HG02885 (cell line): ENCODE measurements at regions not wholly inside any gene's neighbourhood (a gene's known extent, or its start where the extent isn't known, plus 50 kb on each side); places are given as distances from the start of the nearest gene placed in this dataset.
"Not testable (repeated sequence)": the region's sequence is repeated elsewhere in the genome, so short reads cannot be mapped to it uniquely, and the experiment has no call there.

ENCODE experiments used
- ATAC-seq: cut with Tn5 transposase; IDR thresholded peaks from one replicate; pipeline ENCODE4 v1.9.1; 2021; ENCODE audit warnings: mild to moderate bottlenecking; ENCODE audit not compliant: unreplicated experiment, poor library complexity

GRCh38 chr10:106309376-106309775, 855.1 kb downstream of the SORCS1 start:
- no peak for ATAC-seq

GRCh38 chr10:106308284-106308683, 856.2 kb downstream of the SORCS1 start:
- ATAC-seq, result no peak

GRCh38 chr10:106304056-106304455, 860.5 kb downstream of the SORCS1 start:
- ATAC-seq, result no peak

DNA sequence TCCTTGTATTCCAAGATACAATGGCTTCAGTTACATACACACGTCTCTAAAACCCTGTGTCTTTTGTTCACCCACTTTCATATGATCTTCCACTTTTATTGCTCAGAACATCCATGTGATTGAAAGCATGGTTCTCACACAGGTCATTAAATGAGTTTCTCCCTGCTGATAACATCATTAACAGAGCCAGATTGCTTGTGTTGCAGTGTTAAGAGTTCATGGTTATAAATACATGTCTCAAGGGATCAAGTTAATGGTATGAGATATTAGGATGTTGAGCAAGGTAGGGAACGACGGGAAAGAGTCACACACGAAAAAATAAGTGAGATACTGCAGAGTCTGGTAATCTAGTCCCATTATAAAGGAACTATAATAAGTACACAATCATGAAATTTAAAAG, 861.5 kb downstream of the SORCS1 start:
- no peak for ATAC-seq

- no peak for ATAC-seq
Measured at GRCh38 chr10:106301146-106301545, 863.4 kb downstream of the SORCS1 start.

- ATAC-seq, result no peak
Measured at GRCh38 chr10:106296750-106297392, 867.6 kb downstream of the SORCS1 start.

- no peak for ATAC-seq
Measured at GRCh38 chr10:106284802-106285587, 879.5 kb downstream of the SORCS1 start.

DNA sequence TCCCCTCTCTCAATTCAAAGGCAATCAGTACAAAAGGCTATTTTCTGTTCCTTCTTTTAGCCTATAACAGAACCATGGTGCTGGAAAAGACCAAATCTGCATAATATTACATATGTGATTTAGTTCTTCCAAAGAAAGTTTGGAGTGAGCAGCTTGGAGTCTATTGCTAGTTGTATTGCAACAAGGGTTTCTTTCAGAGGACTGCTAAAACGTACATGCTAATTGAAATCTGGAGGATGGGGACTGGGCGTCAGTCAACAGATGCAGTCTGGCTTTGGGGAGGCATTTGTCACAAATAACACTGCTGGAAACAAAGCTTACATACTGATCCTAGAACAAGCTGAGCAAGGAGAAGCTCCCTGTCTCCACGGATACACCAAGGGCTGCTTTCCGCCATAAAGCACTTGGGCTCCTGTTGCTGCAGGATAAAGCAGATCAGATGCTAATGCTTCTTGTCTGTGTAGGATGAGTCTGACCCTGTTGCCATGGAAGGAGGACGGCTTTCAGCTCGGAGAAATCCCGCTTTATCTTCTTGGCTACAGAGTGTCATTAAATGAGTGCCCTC, 883.5 kb downstream of the SORCS1 start:
- ATAC-seq, result no peak

GRCh38 chr10:106278383-106278782, 886.1 kb downstream of the SORCS1 start:
- no peak for ATAC-seq

- no peak for ATAC-seq
Measured at GRCh38 chr10:106271237-106271636, 893.3 kb downstream of the SORCS1 start.

GRCh38 chr10:106268000-106268399, 896.5 kb downstream of the SORCS1 start:
- no peak for ATAC-seq

DNA sequence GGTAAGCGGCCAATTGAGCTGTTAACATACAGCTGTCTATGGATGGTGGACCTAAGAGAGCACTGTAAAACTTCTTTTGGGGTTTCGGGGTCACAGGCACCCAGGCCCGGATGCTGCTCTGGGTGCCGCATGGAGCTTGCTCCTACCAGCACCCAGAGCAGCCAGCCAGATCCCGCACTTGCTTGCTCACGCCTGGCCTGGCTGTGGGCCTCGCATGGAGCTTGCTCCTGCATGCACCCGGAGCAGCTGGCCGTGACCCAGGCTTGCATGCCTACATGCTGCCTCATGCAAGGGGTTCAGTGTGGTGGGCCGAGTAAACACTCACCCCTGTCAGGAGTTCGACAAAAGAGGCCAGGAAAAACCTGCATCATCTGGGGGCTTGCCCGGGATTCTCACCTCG, 896.9 kb downstream of the SORCS1 start:
- ATAC-seq, result no peak

GRCh38 chr10:106257432-106257831, 907.1 kb downstream of the SORCS1 start:
- not testable (repeated sequence) for ATAC-seq

DNA sequence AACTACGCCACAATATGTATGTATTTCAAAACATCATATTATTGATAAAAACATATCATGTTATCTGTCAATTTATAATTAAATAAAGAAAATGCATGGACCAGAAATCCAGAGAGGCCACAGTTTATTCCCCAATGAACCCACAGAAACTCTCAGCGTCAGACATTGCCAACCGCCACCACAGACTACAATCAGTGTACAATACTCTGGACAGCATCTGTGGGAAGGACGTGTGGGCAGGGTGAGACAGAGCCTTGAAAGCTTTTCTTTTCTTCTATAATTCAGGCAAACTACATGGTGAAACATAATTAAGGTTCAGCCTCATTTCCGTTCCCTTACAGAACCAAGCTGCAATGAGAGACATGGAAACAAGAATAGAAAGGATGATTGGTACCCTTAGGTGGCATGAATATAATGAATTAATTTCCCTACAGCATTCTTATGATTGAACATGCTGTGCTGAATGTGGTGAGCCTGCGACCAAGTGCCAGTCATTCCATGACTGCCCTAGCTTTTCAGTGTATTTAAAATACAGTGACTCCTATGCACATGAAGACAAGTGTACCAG, 909.3 kb downstream of the SORCS1 start:
- ATAC-seq, result no peak

- ATAC-seq, result no peak
Measured at GRCh38 chr10:106254071-106254470, 910.4 kb downstream of the SORCS1 start.

DNA sequence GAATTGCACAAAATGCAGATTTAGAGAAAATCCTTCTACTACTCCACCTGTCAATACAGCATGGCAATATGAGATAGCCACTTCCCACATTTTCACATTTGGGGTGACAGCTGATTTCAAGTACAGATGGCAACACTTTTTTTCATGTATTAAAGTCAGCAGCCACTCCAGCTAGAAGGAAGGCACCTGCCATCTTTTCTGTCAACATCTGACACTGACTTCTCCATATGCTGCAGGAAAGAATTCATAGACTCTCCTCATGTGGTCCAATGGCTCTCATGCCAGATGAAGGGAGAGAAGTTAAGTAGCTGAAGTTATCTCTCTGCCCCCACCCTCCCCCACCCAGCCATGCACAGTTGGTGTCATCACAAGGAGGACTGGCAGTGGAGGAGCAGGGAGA, 912.0 kb downstream of the SORCS1 start:
- ATAC-seq, result no peak

- ATAC-seq, result no peak
Measured at GRCh38 chr10:106251573-106251972, 912.9 kb downstream of the SORCS1 start.

DNA sequence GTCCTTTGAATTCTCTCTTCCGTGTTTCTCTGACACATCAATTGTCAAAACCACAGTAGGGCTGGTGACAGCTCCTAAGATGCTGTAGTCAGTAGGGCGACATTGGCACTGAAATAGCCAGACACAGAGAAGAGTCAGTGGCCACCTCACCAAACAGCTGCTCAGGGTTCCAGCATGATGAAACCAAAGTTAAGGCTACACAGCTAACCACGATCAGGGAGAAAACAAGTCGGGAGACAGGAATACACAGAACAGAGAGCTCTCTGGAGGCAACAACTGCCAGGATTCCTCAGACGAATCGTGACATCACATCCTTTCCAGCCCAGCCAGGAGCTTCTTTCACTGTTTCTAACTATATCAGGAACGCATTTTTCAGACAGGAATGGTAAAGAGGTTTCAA, 922.2 kb downstream of the SORCS1 start:
- ATAC-seq, result no peak

DNA sequence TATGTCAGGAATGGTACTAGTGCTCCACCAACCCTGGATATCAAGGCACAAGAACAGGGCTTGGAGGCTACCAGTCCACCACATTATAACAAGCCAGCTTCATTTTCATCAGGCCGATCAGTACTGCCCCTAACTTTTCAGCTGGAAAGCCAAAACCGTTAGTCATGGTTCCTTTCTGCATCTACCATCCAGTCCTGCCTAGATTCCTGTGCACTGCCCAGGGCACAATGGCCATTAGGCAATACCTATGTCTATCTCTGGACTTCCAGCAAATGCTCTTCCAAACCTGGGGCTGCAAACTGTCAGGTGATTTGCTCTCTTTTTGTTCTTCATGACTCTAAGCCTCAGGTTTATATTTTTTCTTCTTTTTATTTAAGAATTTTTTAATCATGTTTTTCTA, 937.7 kb downstream of the SORCS1 start:
- no peak for ATAC-seq

GRCh38 chr10:106226142-106226541, 938.4 kb downstream of the SORCS1 start:
- no peak for ATAC-seq

DNA sequence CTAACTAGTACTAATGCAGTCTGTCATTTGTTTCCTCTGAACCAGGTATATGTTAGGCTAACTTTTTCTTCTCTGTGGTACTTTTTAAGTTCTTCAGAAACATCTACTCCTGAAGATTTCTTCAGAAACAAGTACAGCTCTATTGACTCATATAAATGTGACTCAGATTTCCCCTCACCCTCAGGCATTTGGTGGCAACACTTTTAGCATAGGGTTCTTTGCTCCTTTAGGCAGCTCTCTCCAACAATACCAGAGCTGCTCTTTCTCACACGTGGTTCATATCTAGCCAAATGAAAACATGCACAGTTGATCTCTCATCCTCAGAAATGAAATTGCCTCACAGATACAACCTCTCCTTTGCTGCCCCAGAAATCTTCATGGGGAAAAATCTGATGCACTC, 939.8 kb downstream of the SORCS1 start:
- ATAC-seq, result no peak
